ENCODE measurements at regions not wholly inside any gene's neighbourhood (a gene's known extent, or its start where the extent isn't known, plus 50 kb on each side); places are given as distances from the start of the nearest gene placed in this dataset.

DNA sequence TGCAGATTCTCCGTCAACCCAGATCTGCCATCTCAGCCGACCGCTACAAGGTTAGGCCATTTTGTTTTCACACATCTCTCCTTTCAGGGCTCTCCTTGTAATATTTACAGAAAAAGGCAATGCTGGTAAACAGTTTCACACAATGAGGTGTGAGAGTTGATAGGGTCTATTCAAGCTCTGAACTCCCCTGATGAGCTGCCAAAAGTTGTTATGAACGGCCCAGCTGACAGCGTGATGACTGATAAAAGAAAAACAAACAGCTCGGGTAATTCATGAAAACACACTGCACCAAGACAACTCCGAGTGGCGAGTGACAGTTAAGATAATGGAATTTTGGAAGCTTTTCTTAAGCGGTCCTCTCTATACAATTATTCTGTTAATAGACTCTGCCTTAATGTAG is 68.1 kb upstream of the IRX5 start:
- no peak for DNase-seq (ENCODE audit: low read depth)
- TF ChIP-seq, protein P1, sequence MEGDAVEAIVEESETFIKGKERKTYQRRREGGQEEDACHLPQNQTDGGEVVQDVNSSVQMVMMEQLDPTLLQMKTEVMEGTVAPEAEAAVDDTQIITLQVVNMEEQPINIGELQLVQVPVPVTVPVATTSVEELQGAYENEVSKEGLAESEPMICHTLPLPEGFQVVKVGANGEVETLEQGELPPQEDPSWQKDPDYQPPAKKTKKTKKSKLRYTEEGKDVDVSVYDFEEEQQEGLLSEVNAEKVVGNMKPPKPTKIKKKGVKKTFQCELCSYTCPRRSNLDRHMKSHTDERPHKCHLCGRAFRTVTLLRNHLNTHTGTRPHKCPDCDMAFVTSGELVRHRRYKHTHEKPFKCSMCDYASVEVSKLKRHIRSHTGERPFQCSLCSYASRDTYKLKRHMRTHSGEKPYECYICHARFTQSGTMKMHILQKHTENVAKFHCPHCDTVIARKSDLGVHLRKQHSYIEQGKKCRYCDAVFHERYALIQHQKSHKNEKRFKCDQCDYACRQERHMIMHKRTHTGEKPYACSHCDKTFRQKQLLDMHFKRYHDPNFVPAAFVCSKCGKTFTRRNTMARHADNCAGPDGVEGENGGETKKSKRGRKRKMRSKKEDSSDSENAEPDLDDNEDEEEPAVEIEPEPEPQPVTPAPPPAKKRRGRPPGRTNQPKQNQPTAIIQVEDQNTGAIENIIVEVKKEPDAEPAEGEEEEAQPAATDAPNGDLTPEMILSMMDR (IDR thresholded peaks at IDR 0.05; ENCODE audit: low read depth, low read length, missing control alignments) = no peak
- no peak overlapping the region for H3K4me3 ChIP-seq (ENCODE audit: low read depth, low read length)

DNA sequence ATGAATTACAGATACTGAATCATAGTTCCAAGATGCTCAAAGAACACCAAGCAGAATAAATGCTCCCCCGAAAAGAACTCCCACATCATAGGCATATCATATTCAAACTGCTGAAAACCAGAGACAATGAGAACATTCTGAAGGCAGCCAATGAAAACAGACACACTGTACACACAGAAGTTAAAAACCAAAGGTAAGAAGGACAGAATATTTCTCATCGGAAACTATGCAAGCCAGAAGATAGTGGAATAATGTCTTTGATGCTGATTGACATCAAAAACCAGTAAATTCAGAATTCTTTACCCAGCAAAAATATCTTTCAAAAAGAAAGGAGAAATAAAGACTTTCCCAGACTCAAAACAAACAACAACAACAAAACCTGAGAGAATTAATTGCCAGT is 73.8 kb upstream of the IRX5 start:
- TF ChIP-seq, protein P1 (IDR thresholded peaks at IDR 0.05; ENCODE audit: low read depth, low read length, missing control alignments) = no peak
- DNase-seq (ENCODE audit: low read depth) = no peak
- H3K4me3 ChIP-seq (ENCODE audit: low read depth, low read length) = no peak overlapping the region

DNA sequence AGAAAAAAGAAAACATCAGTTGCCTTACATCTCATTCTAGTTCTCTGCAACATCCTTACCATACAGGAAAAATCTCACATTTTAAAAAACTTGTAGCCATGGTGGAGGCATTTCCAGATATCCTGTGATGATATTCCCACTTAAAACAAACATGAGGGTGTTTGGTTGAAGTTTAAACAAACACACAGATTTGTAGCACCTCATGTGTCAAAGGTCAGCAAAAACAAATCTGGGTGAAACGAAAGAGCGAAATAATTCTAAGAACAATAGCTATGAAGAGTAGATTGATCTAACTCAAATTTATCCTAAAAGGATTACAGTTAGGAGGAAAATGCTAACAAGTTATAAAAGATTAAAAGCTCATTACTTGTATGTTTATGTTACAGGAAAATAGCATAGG is 83.1 kb upstream of the IRX5 start:
- H3K4me3 ChIP-seq (ENCODE audit: low read depth, low read length) = no peak overlapping the region
- DNase-seq (ENCODE audit: low read depth) = no peak
- TF ChIP-seq, protein P1 (IDR thresholded peaks at IDR 0.05; ENCODE audit: low read depth, low read length, missing control alignments) = no peak

DNA sequence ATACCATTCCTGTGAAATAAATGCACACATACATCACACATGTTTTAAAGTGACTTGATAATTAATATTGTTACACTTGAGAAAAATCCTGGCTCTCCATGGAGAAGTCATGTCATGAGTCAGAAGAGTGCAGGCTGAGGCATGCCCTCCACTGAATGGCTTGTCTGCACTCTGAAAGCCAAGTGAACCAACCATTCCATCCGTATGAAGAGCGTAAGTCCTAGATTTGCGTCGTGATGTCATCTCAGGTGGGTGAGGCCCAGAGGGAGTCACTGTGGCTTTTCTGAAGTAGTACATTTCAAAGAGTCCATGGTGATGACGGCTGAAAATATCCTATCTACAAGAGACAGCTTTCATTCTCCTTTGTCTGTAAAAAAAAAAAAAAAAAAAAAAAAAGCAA is 83.5 kb upstream of the IRX5 start:
- TF ChIP-seq, protein P1 (IDR thresholded peaks at IDR 0.05; ENCODE audit: low read depth, low read length, missing control alignments) = no peak
- no peak overlapping the region for H3K4me3 ChIP-seq (ENCODE audit: low read depth, low read length)
- DNase-seq (ENCODE audit: low read depth) = no peak

DNA sequence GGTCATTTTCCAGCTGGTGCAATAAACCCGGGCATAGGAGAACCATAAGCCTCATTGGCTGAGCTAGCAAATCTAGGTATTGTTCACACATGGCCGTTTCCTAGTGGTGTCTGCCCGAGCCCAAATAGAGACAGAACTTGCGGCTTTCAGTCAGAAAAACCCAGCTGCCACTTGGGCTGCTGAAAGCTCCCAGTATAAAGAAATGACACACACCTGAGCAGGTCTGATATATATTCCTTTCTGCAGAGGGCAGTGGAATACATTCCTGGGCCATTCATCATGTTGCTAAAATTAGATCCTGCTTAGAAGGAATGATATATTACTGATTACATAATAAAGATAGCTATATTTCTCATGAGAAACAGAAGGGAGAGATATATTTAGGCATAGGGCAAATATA is 83.9 kb upstream of the IRX5 start:
- no peak for DNase-seq (ENCODE audit: low read depth)
- H3K4me3 ChIP-seq (ENCODE audit: low read depth, low read length) = no peak overlapping the region
- TF ChIP-seq, protein P1 (IDR thresholded peaks at IDR 0.05; ENCODE audit: low read depth, low read length, missing control alignments) = no peak

DNA sequence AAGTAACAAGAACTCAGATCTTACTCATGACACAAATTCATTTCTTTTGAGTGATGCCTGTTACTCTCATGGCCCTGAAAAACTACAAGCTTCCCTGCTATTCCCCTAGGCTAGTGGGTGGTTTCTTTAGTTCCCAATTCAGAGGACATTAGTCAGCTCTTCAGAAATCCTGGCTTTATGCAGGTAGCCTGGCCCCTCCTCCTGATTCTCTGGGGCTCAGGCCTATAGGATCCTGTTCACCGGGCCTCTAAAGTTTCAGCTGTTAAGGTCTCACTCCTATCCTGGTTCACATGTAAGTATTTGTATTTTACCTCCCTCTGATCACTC is 87.3 kb upstream of the IRX5 start:
- H3K4me3 ChIP-seq (ENCODE audit: low read depth, low read length) = no peak overlapping the region
- DNase-seq (ENCODE audit: low read depth) = no peak

DNA sequence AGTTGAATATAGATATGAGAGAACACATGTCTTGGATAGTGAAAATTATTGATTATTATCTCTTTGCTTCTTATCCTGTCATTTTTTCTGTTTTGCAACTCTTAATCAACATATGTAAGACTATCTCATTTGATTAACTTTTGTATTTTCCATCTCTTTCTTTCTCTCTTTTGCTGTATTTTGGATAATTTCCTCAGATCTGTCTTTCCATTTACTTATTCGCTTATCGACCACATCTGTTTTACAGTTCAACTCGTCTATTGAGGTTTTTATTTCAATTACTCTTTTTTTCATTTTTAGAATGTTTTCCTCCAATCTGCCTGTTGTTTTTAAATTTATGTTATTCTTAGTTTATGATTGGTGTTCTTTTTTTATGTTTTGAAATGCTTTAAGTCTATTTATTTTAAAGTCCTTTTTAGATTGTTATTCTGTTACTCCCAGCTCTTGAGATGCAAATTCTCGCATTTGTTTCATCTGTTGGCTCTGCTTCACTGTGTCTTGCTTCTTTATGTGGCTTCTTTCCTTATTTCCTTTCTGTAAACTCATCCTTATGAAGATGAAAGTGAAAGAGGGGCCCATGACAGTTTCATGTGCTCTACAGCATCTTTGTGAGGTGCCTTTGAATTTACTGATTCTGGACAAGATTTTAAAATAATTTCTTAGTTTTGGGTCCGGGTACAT is 87.8 kb upstream of the IRX5 start:
- no peak overlapping the region for H3K4me3 ChIP-seq (ENCODE audit: low read depth, low read length)
- TF ChIP-seq, protein P1 (IDR thresholded peaks at IDR 0.05; ENCODE audit: low read depth, low read length, missing control alignments) = no peak
- DNase-seq (ENCODE audit: low read depth) = no peak

More for the DNA sequence above, 87.3 kb upstream of the IRX5 start:
- TF ChIP-seq, protein P1 (IDR thresholded peaks at IDR 0.05; ENCODE audit: low read depth, low read length, missing control alignments) = no peak

Measured in GM12864 (cell line).